Common myeloid progenitor, CD34-positive (primary cell): ENCODE measurements at regions not wholly inside any gene's neighbourhood (a gene's known extent, or its start where the extent isn't known, plus 50 kb on each side); places are given as distances from the start of the nearest gene placed in this dataset.
"Not testable (repeated sequence)": the region's sequence is repeated elsewhere in the genome, so short reads cannot be mapped to it uniquely, and the experiment has no call there.

ENCODE experiments used
- CTCF ChIA-PET: fragments of 350-600 bp; sonication (Branson Sonifier 250); formaldehyde crosslinking; loops from one replicate; lab custom pipeline; 2021; ENCODE audit warnings: antibody characterized with exemption; lab: Charles Lee
- POLR2A ChIA-PET: fragments of 350-600 bp; sonication (Branson Sonifier 250); formaldehyde crosslinking; loops from one replicate; lab custom pipeline; 2021; ENCODE audit warnings: antibody characterized with exemption; lab: Charles Lee
- DNase-seq, 3 donors: peaks; one replicate each; pipeline versions ENCODE4 v3.0.0 to v3.0.0-alpha.2; 2013
- H3K27ac ChIP-seq, 2 experiments: 1 replicate in 1 of 2; 2 replicates in 1 of 2; pipeline ENCODE4 v1.7.0; 2013; ENCODE audit warnings: inconsistent platforms in 2 of 2, low read length in 2 of 2, mild to moderate bottlenecking in 2 of 2, low read depth in 1 of 2, moderate library complexity in 1 of 2; ENCODE audit not compliant: severe bottlenecking in 2 of 2, insufficient read depth in 1 of 2, poor library complexity in 1 of 2
- H3K27me3 ChIP-seq, 5 experiments: replicated peaks in 2 of 5; 1 replicate in 3 of 5; 2 replicates in 2 of 5; pipeline versions ENCODE4 v1.6.1 to v1.7.0; 2013; ENCODE audit warnings: low read length in 4 of 5, mild to moderate bottlenecking in 2 of 5, moderate library complexity in 2 of 5, inconsistent platforms in 1 of 5; ENCODE audit not compliant: insufficient read depth in 5 of 5, control insufficient read depth in 4 of 5
- H3K36me3 ChIP-seq, 4 experiments: 1 replicate in 2 of 4; 2 replicates in 2 of 4; pipeline versions ENCODE4 v1.6.1 to v1.7.0; 2013; ENCODE audit warnings: low read length in 3 of 4, control low read depth in 1 of 4, mild to moderate bottlenecking in 1 of 4; ENCODE audit not compliant: control insufficient read depth in 4 of 4, insufficient read depth in 4 of 4
- H3K4me1 ChIP-seq, 4 experiments: 1 replicate in 3 of 4; 2 replicates in 1 of 4; pipeline versions ENCODE4 v1.6.1 to v1.7.1; 2013; ENCODE audit warnings: low read length in 3 of 4, mild to moderate bottlenecking in 3 of 4, control low read depth in 1 of 4, inconsistent platforms in 1 of 4, moderate library complexity in 1 of 4; ENCODE audit not compliant: control insufficient read depth in 4 of 4, insufficient read depth in 4 of 4; ENCODE audit errors: control extremely low read depth in 1 of 4
- H3K4me3 ChIP-seq, 7 experiments: 1 replicate in 4 of 7; 2 replicates in 3 of 7; pipeline versions ENCODE4 v1.5.1 to v1.7.0; 2013; ENCODE audit warnings: mild to moderate bottlenecking in 7 of 7, low read length in 6 of 7, moderate library complexity in 6 of 7, inconsistent platforms in 2 of 7, low read depth in 2 of 7, control low read depth in 1 of 7; ENCODE audit not compliant: insufficient read depth in 4 of 7, control insufficient read depth in 1 of 7; ENCODE audit errors: extremely low read depth in 1 of 7
- H3K9me3 ChIP-seq, 5 experiments: 1 replicate in 4 of 5; 2 replicates in 1 of 5; pipeline versions ENCODE4 v1.6.1 to v1.7.1; 2013; ENCODE audit warnings: low read length in 4 of 5, mild to moderate bottlenecking in 2 of 5, inconsistent platforms in 1 of 5, low read depth in 1 of 5, moderate library complexity in 1 of 5; ENCODE audit not compliant: control insufficient read depth in 4 of 5, insufficient read depth in 2 of 5; ENCODE audit errors: control extremely low read depth in 1 of 5
- WGBS: methylation state at CpG from one replicate; pipeline ENCODE4 v1.1.5; 2013; ENCODE audit not compliant: insufficient coverage; 5-methylcytosine and 5-hydroxymethylcytosine counted together

DNA sequence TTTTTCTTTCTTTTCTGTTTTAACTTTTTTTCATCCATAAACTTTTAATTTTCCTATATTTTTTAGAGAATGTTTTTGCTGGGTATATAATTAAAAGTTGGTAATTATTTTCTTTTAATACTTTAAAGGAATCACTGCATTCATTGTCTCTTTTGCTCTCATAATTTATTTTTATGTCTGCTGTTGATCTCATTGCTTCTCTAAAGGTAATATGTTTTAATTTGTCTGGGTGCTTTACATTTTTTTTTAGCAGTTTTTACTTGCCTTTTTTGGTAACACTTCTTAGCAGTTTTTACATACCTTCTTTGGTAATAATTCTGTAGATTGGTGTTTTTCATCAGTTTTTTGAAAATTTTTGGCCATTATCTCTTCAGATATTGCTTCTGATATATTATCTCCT lies 89.4 kb upstream of the BMAL1 start:
- DNase-seq = no peak
- POLR2A ChIA-PET = no interaction called here

DNA sequence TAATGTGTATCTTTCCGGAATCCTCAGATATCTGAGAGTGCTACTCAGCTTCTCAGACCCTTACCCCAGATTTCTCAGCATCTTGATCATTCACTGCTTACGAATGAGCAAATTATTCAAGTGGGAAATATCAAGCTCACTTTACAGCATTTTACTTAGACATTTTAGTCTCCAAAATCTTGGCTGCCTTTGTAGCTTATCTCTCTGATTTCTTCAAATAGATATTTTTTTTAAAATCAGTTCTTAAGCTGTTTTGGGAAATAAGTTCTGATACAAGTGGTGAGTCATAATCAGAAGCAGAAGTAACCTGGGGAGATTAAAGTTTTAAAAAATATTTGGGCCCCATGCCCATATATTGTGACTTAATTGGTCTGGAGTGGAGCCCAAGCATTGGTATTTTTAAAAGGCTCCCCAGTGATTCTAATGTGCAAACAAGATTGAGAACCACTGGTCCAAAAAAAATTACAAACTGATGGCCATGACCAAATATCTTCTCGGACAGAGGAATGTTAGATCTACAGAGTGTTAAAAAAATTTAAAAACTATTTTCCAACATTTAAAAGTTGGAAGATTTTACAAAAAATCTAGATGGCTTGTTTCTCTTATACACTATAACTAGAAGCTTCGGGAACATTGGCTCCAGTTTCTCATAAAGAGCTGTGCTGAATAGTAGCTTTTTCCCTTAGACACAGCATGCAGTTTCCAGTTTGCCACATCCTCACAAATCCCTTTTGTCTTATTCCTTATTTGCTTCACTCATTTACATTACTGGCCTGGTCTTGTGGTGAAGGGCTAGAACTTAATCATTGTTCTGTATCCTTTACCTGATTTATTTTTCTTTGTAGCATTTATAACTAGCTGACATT lies 87.8 kb upstream of the BMAL1 start:
- H3K27me3 ChIP-seq = no peaks in the 10 kb centered on the region
- CTCF ChIA-PET = interaction anchor here (1.0 kb wide), 1 partner anchor 18 kb away, joined by 3 read pairs; no protein-coding TSS in a partner anchor

More for the DNA sequence above, 89.4 kb upstream of the BMAL1 start:
- peaks cover 0 to 9% (median 0%) of the 10 kb centered on the region in 5 experiments for H3K9me3 ChIP-seq
- no peak overlapping the region for H3K4me3 ChIP-seq
- H3K27me3 ChIP-seq = no peaks in the 10 kb centered on the region
- CTCF ChIA-PET = no interaction called here
- no peak overlapping the region for H3K27ac ChIP-seq
- no peaks in the 10 kb centered on the region for H3K36me3 ChIP-seq
- peaks cover 2 to 3% (median 3%) of the 10 kb centered on the region in 4 experiments for H3K4me1 ChIP-seq

DNA sequence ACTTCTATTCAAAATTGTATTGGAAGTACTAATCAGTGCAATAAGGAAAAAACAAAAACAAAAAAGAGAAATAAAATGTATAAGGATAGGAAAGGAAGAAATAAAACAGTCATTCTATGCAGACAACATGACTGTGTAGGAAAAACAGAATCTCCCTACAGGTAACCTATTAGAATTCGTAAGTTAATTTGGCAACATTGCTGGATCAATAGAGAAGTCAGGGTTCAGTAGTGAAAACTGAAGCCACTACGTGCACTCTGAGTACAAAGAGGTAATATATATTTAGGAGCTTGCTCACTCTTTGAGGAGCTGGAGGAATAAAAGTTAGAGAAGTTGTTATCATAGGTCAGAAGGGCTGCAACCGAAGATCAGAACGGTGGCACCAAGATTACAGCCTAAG lies 84.0 kb upstream of the BMAL1 start:
- peaks cover 2 to 19% (median 5%) of the 10 kb centered on the region in 5 experiments for H3K9me3 ChIP-seq
- CTCF ChIA-PET = no interaction called here
- no peaks in the 10 kb centered on the region for H3K36me3 ChIP-seq
- H3K4me3 ChIP-seq = no peak overlapping the region
- DNase-seq = no peak
- no peaks in the 10 kb centered on the region for H3K4me1 ChIP-seq
- 100% methylated on average over 4 of the region's 4 CpGs for WGBS
- H3K27ac ChIP-seq = no peak overlapping the region
- POLR2A ChIA-PET = no interaction called here
- no peaks in the 10 kb centered on the region for H3K27me3 ChIP-seq

More for the DNA sequence above, 87.8 kb upstream of the BMAL1 start:
- no peak overlapping the region for H3K27ac ChIP-seq
- POLR2A ChIA-PET = no interaction called here
- peaks cover 0 to 9% (median 0%) of the 10 kb centered on the region in 5 experiments for H3K9me3 ChIP-seq
- no peak overlapping the region for H3K4me3 ChIP-seq
- H3K4me1 ChIP-seq = no peaks in the 10 kb centered on the region
- H3K36me3 ChIP-seq = no peaks in the 10 kb centered on the region
- WGBS = 92% methylated on average over 2 of the region's 4 CpGs
- DNase-seq = no peak

DNA sequence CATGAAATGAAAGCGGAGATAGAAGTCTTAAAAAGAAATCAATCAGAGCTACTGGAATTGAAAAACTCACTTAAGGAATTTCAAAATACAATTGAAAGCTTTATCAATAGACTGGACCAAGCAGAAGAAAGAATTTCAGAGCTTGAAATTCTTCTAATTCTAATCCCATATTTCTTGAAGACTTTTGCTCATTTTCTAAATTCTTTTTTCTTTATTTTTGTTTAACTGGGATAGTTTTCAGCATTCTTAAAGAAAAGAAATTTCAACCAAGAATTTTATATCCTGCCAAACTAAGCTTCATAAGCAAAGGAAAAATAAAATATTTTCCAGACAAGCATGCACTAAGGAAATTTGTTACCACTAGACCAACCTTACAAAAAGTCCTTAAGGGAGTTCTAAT lies 80.2 kb upstream of the BMAL1 start:
- DNase-seq, H3K4me1 ChIP-seq, H3K4me3 ChIP-seq, POLR2A ChIA-PET, H3K36me3 ChIP-seq, H3K27me3 ChIP-seq, H3K27ac ChIP-seq: not testable (repeated sequence)
- CTCF ChIA-PET = interaction anchor here (1.5 kb wide), 1 partner anchor 13 kb away, joined by 4 read pairs; no protein-coding TSS in a partner anchor
- WGBS = 100% methylated on average over 1 of the region's 1 CpG
- peaks cover 2 to 23% (median 5%) of the 10 kb centered on the region in 5 experiments for H3K9me3 ChIP-seq

DNA sequence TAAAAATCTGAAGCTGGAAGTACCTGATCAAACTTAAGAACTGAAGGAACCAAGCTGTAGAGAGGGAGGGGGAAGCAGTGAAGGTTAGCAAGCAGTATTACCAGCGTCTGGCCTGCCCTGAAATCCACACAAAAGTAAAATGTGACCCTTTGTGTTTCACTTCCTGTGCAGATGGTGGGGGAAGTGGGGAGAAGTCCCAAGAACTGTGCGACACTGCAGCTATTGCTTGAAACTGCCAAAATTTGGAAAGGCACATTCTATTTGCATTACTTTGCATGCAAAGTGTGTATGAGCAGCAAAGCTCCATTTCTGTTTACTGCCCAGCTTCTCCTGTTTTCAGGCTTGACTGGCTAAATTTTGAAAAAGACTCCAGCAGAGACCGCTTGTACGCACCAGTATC lies 72.1 kb upstream of the BMAL1 start:
- Histone ChIP-seq H3K9me3 (peaks cover 0 to 5% (median 0%) of the 10 kb centered on the region in 5 experiments), H3K27ac (no peak overlapping the region), H3K4me3 (no peak overlapping the region), H3K27me3 (no peaks in the 10 kb centered on the region), H3K4me1 (peaks cover 0 to 25% (median 17%) of the 10 kb centered on the region in 4 experiments), H3K36me3 (no peaks in the 10 kb centered on the region)
- 64% methylated on average over 4 of the region's 4 CpGs for WGBS
- ChIA-PET CTCF (interaction anchor here (0.6 to 2.0 kb wide), 2 partner anchors 62 to 139 kb away, joined by 3 to 4 read pairs; no protein-coding TSS in a partner anchor), POLR2A (no interaction called here)
- DNase-seq = peak in 2 of 3 donors; percentile 33 to 45

DNA sequence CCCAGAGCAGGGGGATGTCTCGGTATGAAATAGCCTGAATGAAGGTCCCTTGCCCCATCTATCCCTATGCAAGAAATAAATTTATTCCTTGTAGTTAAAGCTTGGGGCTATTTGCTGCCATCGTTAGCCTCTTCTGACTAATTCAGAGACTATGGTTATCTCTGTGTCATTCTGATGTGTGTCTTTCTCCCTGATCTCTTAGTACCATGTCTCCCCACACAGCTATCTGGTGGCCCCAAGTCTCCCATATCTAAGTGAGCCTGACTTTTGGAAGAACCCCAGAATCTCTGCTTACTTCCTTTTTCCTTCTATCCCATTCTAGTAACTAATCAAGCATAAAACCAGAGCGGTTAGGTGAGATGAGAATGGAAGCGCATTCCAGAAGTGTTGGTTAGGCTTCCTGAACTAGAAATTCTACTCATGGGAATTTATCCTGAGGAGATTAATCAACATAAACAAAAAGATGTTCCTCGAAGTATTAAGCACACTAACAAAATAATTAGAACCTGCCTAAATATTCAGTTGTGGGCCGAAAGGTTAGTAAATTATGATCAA lies 71.4 kb upstream of the BMAL1 start:
- no peak for DNase-seq
- no peak overlapping the region for H3K27ac ChIP-seq
- no peaks in the 10 kb centered on the region for H3K36me3 ChIP-seq
- H3K4me3 ChIP-seq = no peak overlapping the region
- POLR2A ChIA-PET = no interaction called here
- CTCF ChIA-PET = interaction anchor here (2.0 kb wide), 1 partner anchor 138 kb away, joined by 4 read pairs; no protein-coding TSS in a partner anchor
- H3K9me3 ChIP-seq = peaks cover 0 to 4% (median 0%) of the 10 kb centered on the region in 5 experiments
- H3K4me1 ChIP-seq = peaks cover 0 to 25% (median 17%) of the 10 kb centered on the region in 4 experiments
- no peaks in the 10 kb centered on the region for H3K27me3 ChIP-seq
- no CpG with 5 or more reads among the region's 6 CpGs for WGBS

DNA sequence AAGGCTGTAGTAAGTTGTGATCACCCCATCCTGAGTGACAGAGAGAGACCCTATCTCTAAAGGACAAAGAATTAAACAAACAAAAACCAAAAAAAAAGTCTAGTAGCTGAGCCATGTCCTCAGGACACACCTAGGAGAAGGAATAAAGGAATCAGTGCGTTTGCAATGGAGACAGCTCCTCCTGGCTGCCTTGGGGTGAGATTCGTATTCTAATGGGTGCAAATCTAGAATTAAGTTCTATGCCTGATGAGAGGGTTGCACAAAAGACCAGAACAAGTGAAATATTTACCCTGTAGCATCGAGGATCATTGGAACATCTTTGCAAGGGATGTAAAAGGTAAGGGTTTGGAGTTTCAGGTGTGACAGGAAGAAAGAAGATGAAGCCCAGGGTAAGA lies 70.3 kb upstream of the BMAL1 start:
- 92% methylated on average over 3 of the region's 3 CpGs for WGBS
- Histone ChIP-seq H3K36me3 (no peaks in the 10 kb centered on the region), H3K27me3 (no peaks in the 10 kb centered on the region), H3K27ac (no peak overlapping the region), H3K4me3 (peak overlapping the region in 6 of 7 experiments; percentile 49 to 78 (median 65)), H3K9me3 (no peaks in the 10 kb centered on the region), H3K4me1 (peaks cover 0 to 25% (median 17%) of the 10 kb centered on the region in 4 experiments)
- DNase-seq = no peak
- POLR2A ChIA-PET = no interaction called here
- CTCF ChIA-PET = interaction anchor here (0.6 to 2.0 kb wide), 5 partner anchors 22 to 143 kb away, joined by 3 to 5 read pairs (median 4); no protein-coding TSS in a partner anchor
